NK-92 treated with Interleukin-12 subunit alpha and Interleukin-12 subunit beta, amount 100 ng/mL, for 24 hours (cell line): ENCODE measurements at regions not wholly inside any gene's neighbourhood (a gene's known extent, or its start where the extent isn't known, plus 50 kb on each side); places are given as distances from the start of the nearest gene placed in this dataset.

ENCODE experiments used
- DNase-seq: peaks from one replicate; lab custom pipeline; 2025; lab: John Stamatoyannopoulos, UW

GRCh38 chr18:55840601-55841170 lies 252.7 kb upstream of the TCF4 start:
- no peak for DNase-seq

DNA sequence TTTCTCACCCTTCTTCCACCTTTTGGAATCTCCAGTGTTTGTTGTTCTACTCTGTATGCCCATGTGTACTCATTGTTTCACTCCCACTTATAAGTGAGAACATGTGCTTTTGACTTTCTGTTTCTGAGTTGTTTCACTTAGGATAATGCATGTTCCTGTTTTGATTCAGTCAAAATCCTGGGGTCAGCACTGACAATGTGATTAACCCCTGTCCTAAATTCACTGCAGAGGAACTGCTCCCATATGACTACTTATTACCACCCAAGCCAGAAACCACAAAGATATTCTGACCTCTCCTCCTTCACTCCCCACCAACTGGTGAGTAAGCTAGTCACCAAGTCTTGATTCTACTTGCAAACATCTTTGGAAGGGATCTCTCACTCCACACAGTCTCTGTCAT lies 251.4 kb upstream of the TCF4 start:
- no peak for DNase-seq

DNA sequence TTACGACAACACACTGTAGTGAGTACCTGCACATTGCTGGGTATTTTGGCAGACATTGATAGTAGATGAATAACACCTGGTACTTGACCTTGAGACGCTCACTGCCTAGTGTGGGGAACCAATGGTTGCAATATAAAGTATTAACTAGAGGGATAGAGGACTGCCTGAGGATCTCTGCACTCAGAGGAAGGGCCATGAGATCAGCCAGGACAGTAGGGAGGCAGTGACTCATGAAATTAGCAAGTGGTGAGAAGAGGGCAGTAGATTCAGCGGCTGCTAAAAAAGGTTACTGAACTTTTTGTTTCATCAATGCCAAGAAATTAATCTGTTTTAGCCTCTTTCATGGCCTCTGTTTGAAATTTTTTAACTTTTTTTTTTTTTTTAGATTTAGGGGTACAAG lies 250.8 kb upstream of the TCF4 start:
- no peak for DNase-seq

- DNase-seq = no peak
Measured at GRCh38 chr18:55838319-55838718, 250.3 kb upstream of the TCF4 start.

DNA sequence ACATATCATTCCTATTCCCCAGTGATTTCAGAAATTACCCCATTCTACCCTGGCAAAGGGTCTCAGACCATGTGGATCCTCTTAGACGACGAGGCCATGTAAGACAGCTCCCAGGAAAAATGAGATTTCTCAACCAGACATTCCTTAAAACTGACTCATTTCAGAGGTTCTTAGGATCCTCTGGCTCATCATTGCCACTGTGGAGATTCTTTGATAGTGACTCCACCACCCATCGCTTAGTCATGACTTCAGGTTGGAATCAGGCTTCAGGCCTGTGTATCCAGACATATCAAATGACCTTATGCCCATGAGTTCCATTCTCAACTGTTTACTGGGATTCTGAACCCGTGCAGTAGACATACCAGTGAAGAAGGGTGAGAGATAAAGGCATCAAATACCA lies 245.6 kb upstream of the TCF4 start:
- DNase-seq = no peak

DNA sequence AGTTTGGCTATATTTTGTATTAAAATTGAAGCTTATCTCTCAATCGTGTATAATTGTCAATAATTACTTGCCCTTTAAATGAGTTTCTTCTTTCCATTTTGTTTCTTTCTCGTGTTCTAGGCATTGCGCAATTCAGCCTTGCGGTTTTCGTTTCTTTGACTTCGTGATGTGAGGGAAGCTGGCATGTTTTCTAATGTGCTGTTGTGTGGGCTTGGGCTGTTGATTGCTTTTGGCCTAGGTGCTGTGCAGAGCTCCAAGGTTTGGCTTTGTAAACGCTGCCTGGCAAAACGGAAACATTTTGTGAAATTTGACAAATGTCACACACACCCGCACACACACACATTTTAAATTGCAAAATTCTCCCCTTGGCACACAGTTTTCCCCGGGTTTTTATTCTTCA lies 242.6 kb upstream of the TCF4 start:
- no peak for DNase-seq

DNA sequence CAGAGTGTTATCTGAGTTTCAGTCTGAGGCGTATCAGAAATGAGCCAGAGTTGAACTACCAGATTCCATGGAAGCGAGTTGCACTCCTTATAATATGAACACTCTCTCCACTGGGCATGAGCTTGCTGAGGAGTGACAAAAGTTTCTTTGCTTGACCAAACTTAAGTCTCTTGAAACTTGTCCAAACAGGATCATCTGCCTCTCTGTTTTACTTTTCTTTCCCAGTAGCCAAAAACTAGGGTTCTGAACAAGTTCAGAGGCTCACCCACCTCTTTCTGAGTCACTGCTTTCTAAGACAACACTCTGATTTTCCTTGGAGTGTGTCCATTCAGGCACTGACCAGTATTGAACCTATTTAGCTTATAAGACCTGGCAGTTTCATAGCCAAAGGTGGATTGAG lies 233.2 kb upstream of the TCF4 start:
- no peak for DNase-seq

GRCh38 chr18:55819448-55819847 lies 231.5 kb upstream of the TCF4 start:
- no peak for DNase-seq

DNA sequence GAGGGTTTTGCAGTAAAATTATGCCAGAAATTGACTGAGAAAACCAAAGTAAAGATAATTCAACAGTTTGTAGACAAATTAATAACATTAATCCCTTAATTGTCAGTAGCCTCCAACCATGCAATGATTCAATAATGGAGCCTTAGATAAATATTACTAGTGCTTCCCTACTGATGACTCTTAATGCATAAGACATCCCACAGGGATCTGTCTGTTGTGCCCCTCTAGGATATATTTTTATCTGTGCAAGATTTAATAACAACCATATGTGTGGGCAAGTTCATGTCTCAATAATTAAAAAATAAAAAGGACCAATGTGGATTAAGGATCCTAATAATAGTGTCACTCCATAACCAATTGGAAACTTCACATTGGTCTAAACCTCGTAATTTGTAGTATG lies 230.3 kb upstream of the TCF4 start:
- no peak for DNase-seq

- DNase-seq = no peak
Measured at GRCh38 chr18:55811925-55812324, 223.9 kb upstream of the TCF4 start.

DNA sequence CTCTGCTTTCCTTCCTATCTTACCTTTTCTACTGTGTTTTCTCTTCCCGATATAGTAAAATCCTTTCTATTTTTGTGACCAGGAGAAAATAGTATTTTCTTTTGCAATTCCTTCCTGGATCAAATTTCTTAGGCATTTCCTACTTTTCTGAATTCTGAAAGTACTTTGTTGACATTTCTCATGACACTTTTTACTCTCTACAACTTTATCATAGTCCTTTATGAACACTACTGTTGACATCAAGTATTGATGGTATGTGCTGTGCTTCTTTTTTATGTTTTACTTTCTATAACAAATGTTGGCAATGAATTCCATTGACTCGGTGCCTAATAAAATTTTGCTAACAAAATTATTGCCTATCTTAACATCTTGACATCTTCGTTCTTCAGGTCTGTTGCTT lies 217.7 kb upstream of the TCF4 start:
- DNase-seq = no peak

GRCh38 chr18:55795101-55795669 lies 207.2 kb upstream of the TCF4 start:
- DNase-seq = no peak

DNA sequence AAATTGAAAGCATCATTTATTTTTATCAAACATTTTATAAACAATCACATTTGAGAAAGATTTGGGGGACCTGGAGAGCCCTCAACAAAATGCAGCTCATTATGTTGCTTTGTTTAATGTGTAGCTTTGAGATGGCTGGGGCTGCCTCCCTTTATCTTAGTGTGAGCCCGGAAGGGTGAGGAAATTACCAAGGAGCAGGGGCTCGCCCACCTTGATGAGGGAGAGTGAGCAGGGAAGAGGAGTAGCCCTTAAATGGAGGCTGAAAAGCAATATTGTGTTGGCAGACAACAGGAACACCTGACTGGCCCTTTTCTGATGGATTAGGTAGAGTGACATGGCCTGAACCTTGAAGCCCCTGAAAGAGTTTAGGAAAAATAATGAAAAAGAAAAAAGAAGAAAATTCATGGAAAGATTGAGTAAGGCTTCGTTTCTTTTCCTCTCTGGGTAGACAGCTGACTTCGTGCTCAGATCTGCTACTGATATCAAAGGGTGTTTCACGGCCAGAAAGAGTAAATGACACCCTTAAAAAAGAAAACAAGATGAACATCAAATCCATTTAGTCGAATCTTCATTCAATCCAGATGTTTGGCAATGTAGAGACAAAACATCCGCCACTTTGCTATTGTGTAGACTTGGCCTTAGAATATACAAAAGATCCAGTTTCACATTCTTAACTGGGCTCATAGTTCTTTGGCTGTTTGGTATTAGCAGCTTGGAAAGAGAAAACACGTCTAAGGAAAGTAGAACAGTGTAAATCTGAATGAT lies 206.5 kb upstream of the TCF4 start:
- no peak for DNase-seq

DNA sequence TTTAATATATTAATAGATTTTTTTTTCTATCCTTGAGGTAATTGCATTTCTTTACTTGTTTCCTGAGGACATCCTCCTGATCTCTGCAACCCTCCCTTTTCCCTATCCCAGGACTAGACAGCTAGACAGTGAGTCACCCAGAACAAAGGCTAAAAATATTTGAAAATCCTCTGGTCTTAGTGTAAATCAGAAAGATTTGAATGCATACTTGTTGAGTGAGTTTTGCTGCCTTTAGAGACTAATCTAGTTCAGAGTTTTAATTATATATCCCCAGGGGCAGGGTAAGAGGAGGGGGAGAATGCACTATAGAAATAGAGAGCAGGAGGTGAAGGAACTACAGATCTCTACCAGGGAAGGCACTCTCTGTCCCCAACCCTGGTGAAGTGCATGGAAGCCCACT lies 202.3 kb upstream of the TCF4 start:
- DNase-seq = no peak

DNA sequence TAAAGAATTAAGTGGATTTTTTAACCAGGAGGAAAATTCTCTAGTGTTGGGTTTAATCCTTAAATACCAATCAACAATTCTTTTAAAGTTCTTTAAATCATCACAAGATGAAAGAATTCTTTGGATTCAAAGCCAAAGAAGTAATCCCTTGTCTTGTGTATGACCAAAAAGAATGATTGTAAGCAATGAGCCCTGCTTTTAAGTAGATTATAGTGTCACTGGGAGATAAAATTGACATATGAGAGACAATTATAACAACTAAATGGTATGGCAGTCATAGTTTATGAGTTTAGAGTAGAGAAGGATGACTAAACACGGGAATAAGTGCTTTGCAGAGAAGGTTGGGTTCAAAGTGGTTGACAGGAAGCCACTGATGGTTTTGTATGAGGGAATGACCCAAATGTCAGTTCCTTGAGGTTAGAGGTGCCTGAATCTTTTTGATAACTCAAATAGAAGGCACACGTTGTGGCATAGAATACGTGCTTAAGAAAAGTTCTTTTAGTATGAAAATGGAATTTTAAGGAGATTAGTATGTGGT lies 199.6 kb upstream of the TCF4 start:
- DNase-seq = no peak

DNA sequence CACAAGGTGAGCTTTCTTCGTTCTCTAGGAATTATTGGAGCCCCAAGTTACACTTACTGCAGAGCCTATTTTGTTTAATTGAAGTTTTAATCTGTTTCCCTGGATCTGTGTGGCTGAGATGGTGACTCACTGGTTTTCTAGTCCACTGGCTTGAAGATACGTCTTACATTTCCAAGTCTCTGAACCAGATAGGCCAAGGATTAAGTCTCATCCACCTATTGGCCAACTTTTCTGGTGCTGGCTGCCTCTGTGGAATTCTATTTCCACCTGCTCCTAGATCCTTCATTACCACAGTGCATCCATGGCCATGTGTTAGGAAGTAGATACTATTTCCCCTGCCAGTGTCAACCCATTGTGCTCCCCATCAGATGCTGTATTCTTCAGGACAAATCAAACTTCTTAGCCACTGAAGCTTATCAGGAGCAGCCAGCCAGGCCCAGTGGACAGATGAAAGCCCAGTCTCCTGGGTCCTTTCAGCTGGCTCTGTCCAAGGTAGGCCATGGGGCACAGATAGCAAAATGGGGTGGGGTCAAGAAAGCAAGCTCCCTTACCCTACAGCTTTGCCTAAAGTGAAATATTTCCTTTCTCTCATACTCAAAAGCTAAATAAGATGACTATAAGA lies 198.8 kb upstream of the TCF4 start:
- DNase-seq = no peak

DNA sequence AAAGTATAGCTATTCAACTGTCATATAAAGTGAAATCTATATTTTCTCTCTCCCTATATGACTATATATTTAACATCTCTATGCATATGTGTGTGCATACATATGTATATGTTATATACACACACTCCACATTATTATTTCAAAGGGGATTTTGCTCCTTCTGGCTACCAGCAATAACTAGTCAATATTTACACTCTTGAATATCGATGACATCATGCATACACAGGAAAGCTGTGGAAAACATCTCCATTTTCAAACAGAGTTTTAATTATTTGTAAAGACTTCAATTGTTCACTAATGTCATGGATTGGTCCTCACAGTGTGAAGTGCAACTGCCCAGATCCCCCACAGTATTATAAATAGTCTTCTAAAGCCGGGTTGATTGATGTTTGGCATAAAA lies 195.9 kb upstream of the TCF4 start:
- DNase-seq = no peak

DNA sequence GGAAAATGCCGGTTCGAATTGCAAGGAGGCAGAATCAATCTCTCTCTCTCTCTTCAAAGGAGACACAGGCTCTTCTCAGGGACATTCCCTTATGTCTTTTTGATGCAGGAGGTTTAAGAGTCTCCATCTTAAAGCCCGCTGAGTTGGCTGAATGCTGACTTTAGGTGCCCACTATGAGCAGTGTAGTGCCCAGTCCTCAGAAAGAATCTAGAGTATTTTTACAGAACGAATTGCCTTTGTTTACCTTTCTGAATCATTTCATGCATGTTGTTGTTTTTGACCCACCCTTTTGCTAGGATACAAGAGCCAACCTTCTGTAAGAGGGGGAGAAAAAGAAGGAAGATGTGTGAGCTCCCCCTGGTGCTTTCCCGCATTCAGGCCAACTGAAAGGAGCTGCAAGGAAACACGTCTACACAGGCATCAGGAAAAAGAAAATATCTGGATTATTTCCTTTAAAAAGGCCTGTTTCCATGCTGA lies 193.5 kb upstream of the TCF4 start:
- no peak for DNase-seq

GRCh38 chr18:55780586-55781071 lies 192.6 kb upstream of the TCF4 start:
- no peak for DNase-seq

- no peak for DNase-seq
Measured at GRCh38 chr18:55779691-55780585, 191.9 kb upstream of the TCF4 start.

DNA sequence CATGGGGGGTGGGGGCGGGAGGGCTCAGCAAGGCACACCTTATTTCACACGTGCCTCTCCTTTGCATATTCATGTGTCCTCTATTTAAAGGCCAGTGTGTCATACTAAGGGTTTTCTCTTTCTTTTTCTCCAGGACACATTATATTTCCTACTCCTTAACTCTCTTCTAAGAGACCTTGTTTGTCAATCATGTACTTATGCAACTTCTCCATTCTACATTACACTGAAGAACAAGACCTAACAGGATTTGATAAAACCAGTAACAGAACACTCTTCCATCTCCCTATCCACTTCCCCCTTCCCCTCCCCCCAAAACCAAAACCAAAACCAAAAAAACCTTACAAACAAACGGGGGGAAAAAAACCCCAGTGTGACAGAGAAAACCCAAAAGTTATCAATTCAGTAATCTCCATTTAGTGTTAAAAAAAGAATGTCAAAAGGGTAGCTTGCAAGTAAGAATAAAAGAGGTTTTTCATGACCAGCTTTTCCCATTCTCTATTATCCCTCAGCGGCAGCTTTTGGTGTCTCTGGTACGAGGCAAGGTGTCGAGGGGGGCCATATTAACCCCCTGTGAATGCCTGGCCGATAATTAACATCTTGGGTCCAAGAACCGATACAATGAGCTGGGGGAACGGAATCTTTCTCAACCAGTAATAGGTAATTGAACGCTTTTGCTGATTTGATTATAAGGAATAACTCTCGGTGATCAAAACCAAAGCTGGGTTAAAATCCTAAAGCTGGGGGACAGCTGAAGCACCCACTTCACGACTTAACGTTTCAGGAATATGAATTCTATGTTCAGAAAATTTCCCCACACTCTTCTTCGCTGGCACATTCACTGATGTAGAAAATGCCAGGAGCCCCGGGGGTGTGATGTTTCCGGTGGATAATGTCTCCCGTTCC lies 191.0 kb upstream of the TCF4 start:
- no peak for DNase-seq
